GM12891 (cell line): ENCODE measurements at regions not wholly inside any gene's neighbourhood (a gene's known extent, or its start where the extent isn't known, plus 50 kb on each side); places are given as distances from the start of the nearest gene placed in this dataset.

Experiments
- PAX5 ChIP-seq: IDR thresholded peaks from 2 replicates; pipeline ENCODE4 v1.6.1; 2011; ENCODE audit warnings: low read length, moderate library complexity, mild to moderate bottlenecking; ENCODE audit not compliant: insufficient read depth, severe bottlenecking
- POLR2A ChIP-seq: IDR thresholded peaks from 2 replicates; pipeline ENCODE4 v1.6.1; 2011; ENCODE audit warnings: low read depth, low read length, control low read depth
- POLR2AphosphoS5 ChIP-seq: IDR thresholded peaks from 2 replicates; pipeline ENCODE4 v1.6.1; 2011; ENCODE audit warnings: low read depth, low read length, control low read depth
- TAF1 ChIP-seq: IDR thresholded peaks from 2 replicates; pipeline ENCODE4 v1.6.1; 2011; ENCODE audit warnings: low read depth, low read length, control low read depth

- TF ChIP-seq POLR2A, result no peak
- no peak for TF ChIP-seq PAX5
- TF ChIP-seq POLR2AphosphoS5, result no peak
- no peak for TF ChIP-seq TAF1
These were observed 103.5 kb downstream of the POU4F1 start for GRCh38 chr13:78499802-78500201.
